Endothelial cell of umbilical vein (primary cell): ENCODE measurements at regions not wholly inside any gene's neighbourhood (a gene's known extent, or its start where the extent isn't known, plus 50 kb on each side); places are given as distances from the start of the nearest gene placed in this dataset.

ENCODE experiments used
- BruUV-seq: library from RNA; stranded (reverse); fragments of 400-500 nt; replicated peaks from 2 replicates; lab custom pipeline; 2021; lab: Mats Ljungman, UMichigan
- CTCF ChIA-PET: fragments of 300-600, 350-600 bp; sonication (Branson Sonifier 250); formaldehyde crosslinking; loops from one replicate; lab custom pipeline; 2021; ENCODE audit warnings: antibody characterized with exemption, inconsistent platforms; lab: Charles Lee
- POLR2A ChIA-PET: fragments of 300-600, 350-600 bp; sonication (Branson Sonifier 250); formaldehyde crosslinking; loops from one replicate; lab custom pipeline; 2021; ENCODE audit warnings: antibody characterized with exemption, inconsistent platforms; lab: Charles Lee
- DNase-seq: peaks from one replicate; pipeline ENCODE4 v3.0.0-alpha.2; 2011; ENCODE audit warnings: low read depth, low spot score
- FAIRE-seq: peaks from 2 replicates; lab custom pipeline; 2011; peaks lifted over from hg19 to GRCh38; lab: Jason Lieb, UNC
- H2AFZ ChIP-seq: 2 replicates; pipeline ENCODE4 v1.6.0; 2012; ENCODE audit warnings: low read depth, low read length, control low read depth, inconsistent platforms
- H3K27ac ChIP-seq: 2 replicates; pipeline ENCODE4 v1.5.1; 2011; ENCODE audit warnings: low read depth, mild to moderate bottlenecking, control low read depth, low read length, moderate library complexity; ENCODE audit not compliant: insufficient read depth
- H3K27me3 ChIP-seq, 2 experiments: 2 replicates each; pipeline versions ENCODE4 v1.6.0 to v1.6.1; 2011; ENCODE audit warnings: low read length in 2 of 2, mixed read lengths in 1 of 2; ENCODE audit not compliant: control insufficient read depth in 2 of 2, insufficient read depth in 2 of 2
- H3K36me3 ChIP-seq, 2 experiments: 2 replicates in 1 of 2; 3 replicates in 1 of 2; pipeline ENCODE4 v1.5.1; 2011; ENCODE audit warnings: low read length in 2 of 2, mild to moderate bottlenecking in 1 of 2, moderate library complexity in 1 of 2; ENCODE audit not compliant: control insufficient read depth in 2 of 2, insufficient read depth in 2 of 2; ENCODE audit errors: extremely low read depth in 1 of 2
- H3K4me1 ChIP-seq: 3 replicates; pipeline ENCODE4 v1.5.1; 2011; ENCODE audit warnings: mild to moderate bottlenecking, low read length; ENCODE audit not compliant: control insufficient read depth, insufficient read depth; ENCODE audit errors: extremely low read depth
- H3K4me2 ChIP-seq: 2 replicates; pipeline ENCODE4 v1.6.1; 2011; ENCODE audit warnings: low read length, control low read depth, mixed read lengths; ENCODE audit not compliant: insufficient read depth
- H3K4me3 ChIP-seq, 3 experiments: fragments of 200-600 bp in 1 of 3; sonication (generic), shearing (Covaris generic) in 1 of 3; replicated peaks in 1 of 3; 2 replicates each; pipeline ENCODE4 v1.5.1; 2011 to 2016; ENCODE audit warnings: control low read depth in 3 of 3, low read length in 3 of 3, mild to moderate bottlenecking in 2 of 3, inconsistent platforms in 1 of 3, low read depth in 1 of 3, moderate library complexity in 1 of 3; ENCODE audit not compliant: insufficient read depth in 1 of 3
- H3K79me2 ChIP-seq: 2 replicates; pipeline ENCODE4 v1.6.0; 2012; ENCODE audit warnings: low read length, inconsistent platforms; ENCODE audit not compliant: control insufficient read depth, insufficient read depth
- H3K9ac ChIP-seq: replicated peaks from 2 replicates; pipeline ENCODE3; 2011; ENCODE audit warnings: low read length, control low read depth; ENCODE audit not compliant: insufficient read depth; ENCODE audit errors: extremely low read depth
- H3K9me1 ChIP-seq: replicated peaks from 3 replicates; pipeline ENCODE4 v1.6.0; 2011; ENCODE audit warnings: mild to moderate bottlenecking, low read length; ENCODE audit not compliant: control insufficient read depth, insufficient read depth; ENCODE audit errors: extremely low read depth
- H3K9me3 ChIP-seq: replicated peaks from 2 replicates; pipeline ENCODE4 v1.5.1; 2012; ENCODE audit warnings: low read length, inconsistent platforms; ENCODE audit not compliant: control insufficient read depth, insufficient read depth
- H4K20me1 ChIP-seq: replicated peaks from 2 replicates; pipeline ENCODE3; 2011; ENCODE audit warnings: mild to moderate bottlenecking, low read length; ENCODE audit not compliant: control insufficient read depth, insufficient read depth; ENCODE audit errors: extremely low read depth
- CTCF ChIP-seq, 2 donors: IDR thresholded peaks; 1 replicate in 1 of 2; 2 replicates in 1 of 2; pipeline ENCODE4 v1.5.1; 2011; ENCODE audit warnings: low read length in 2 of 2, mild to moderate bottlenecking in 2 of 2, moderate library complexity in 2 of 2, control low read depth in 1 of 2, inconsistent platforms in 1 of 2, low read depth in 1 of 2; ENCODE audit not compliant: insufficient read depth in 1 of 2; ENCODE audit errors: extremely low read depth in 1 of 2
- EZH2 ChIP-seq: IDR thresholded peaks from 2 replicates; pipeline ENCODE4 v1.6.1; 2012; ENCODE audit warnings: borderline replicate concordance, low read depth, mild to moderate bottlenecking, moderate library complexity, low read length, inconsistent platforms; ENCODE audit not compliant: severe bottlenecking
- FOS ChIP-seq: IDR thresholded peaks from 2 replicates; pipeline ENCODE4 v1.6.1; 2011; ENCODE audit warnings: mild to moderate bottlenecking, low read length, moderate library complexity, borderline replicate concordance; ENCODE audit not compliant: insufficient read depth
- GATA2 ChIP-seq: IDR thresholded peaks from 2 replicates; pipeline ENCODE4 v1.7.0; 2011; ENCODE audit warnings: low read depth, mild to moderate bottlenecking, moderate library complexity, mixed read lengths, low read length; ENCODE audit not compliant: insufficient read length, insufficient read depth
- JUN ChIP-seq: IDR thresholded peaks from 2 replicates; pipeline ENCODE4 v1.6.1; 2011; ENCODE audit warnings: borderline replicate concordance, low read depth; ENCODE audit not compliant: insufficient read length, insufficient read depth
- MAX ChIP-seq: IDR thresholded peaks from 2 replicates; pipeline ENCODE4 v1.6.1; 2011; ENCODE audit not compliant: insufficient read depth, insufficient read length
- MYC ChIP-seq: IDR thresholded peaks from one replicate; pipeline ENCODE4 v1.6.1; 2011; ENCODE audit warnings: mild to moderate bottlenecking, low read depth, low read length
- POLR2A ChIP-seq: IDR thresholded peaks from 2 replicates; pipeline ENCODE4 v1.6.1; 2012; ENCODE audit warnings: low read depth, mild to moderate bottlenecking, control low read depth, low read length
- POLR2AphosphoS5 ChIP-seq: IDR thresholded peaks from 2 replicates; pipeline ENCODE4 v1.6.1; 2012; ENCODE audit warnings: low read depth, mild to moderate bottlenecking, control low read depth, low read length, moderate library complexity; ENCODE audit not compliant: insufficient read depth
- dilution Hi-C: fragments of 300-500 bp; cut with MboI; formaldehyde crosslinking; loops from one replicate; pipeline ENCODE4 v1.15.0; 2019; ENCODE audit warnings: low sequenced_read_pairs; ENCODE audit not compliant: extremely low pct_ligation_motif_present
- intact Hi-C: fragments of 100-400 bp; cut with micrococcal nuclease; formaldehyde crosslinking; loops from one replicate; pipeline ENCODE4 v1.10.0; 2022

DNA sequence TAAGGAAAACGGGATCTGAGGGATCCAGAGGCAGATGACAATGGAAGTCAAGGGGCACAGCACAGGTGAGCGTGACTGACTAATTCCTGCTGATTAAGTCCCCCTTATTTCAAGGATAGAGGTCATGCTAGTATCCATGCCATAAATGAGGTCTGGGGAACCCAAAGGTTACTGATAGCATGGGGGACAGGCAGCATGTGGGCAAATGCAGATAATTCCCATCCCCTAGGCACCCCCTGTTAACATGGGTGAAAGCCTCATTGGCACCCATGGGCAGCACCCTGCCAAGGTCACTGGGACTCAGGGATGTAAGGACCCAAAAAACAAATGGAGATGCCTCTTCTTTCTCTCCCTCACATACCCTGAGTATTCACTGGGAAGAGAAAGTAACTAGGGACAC lies 139.7 kb downstream of the WDR11 start:
- ChIA-PET POLR2A (no interaction called here), CTCF (no interaction called here)
- Histone ChIP-seq H3K27me3 (no peaks in the 10 kb centered on the region), H3K27ac (no peak overlapping the region), H2AFZ (no peak overlapping the region), H3K36me3 (no peaks in the 10 kb centered on the region), H3K79me2 (no peaks in the 10 kb centered on the region), H3K9ac (no peak overlapping the region), H3K4me1 (no peaks in the 10 kb centered on the region), H4K20me1 (no peaks in the 10 kb centered on the region), H3K4me2 (no peak overlapping the region), H3K4me3 (no peak overlapping the region), H3K9me3 (peaks cover 2% of the 10 kb centered on the region), H3K9me1 (no peaks in the 10 kb centered on the region)
- DNase-seq (no peak), FAIRE-seq (no peak)
- intact Hi-C loops, result no loop called here
- no TSS peak for BruUV-seq
- no peak for TF ChIP-seq JUN
- TF ChIP-seq MYC, result no peak
- no peak for TF ChIP-seq GATA2
- TF ChIP-seq MAX, result no peak
- no peak for TF ChIP-seq EZH2
- TF ChIP-seq FOS, result no peak
- no peak for TF ChIP-seq POLR2AphosphoS5
- TF ChIP-seq POLR2A, result no peak
- no peak for TF ChIP-seq CTCF (IDR thresholded peaks at IDR 0.05; ENCODE audit: extremely low read depth in 1 of 2, insufficient read depth in 1 of 2, low read depth in 1 of 2, low read length in 2 of 2)
- dilution Hi-C loops, result no loop called here
